Stimulated activated naive CD4-positive, alpha-beta T cell treated with Interleukin-2 at 50 U/mL for 16 hours (primary cell): ENCODE measurements at regions not wholly inside any gene's neighbourhood (a gene's known extent, or its start where the extent isn't known, plus 50 kb on each side); places are given as distances from the start of the nearest gene placed in this dataset.
"Not testable (repeated sequence)": the region's sequence is repeated elsewhere in the genome, so short reads cannot be mapped to it uniquely, and the experiment has no call there.

Source experiments
- DNase-seq: peaks from one replicate; lab custom pipeline; 2025; lab: John Stamatoyannopoulos, UW

GRCh38 chr2:48043746-48044145, 137.4 kb upstream of the FBXO11 start:
- no peak for DNase-seq

DNA sequence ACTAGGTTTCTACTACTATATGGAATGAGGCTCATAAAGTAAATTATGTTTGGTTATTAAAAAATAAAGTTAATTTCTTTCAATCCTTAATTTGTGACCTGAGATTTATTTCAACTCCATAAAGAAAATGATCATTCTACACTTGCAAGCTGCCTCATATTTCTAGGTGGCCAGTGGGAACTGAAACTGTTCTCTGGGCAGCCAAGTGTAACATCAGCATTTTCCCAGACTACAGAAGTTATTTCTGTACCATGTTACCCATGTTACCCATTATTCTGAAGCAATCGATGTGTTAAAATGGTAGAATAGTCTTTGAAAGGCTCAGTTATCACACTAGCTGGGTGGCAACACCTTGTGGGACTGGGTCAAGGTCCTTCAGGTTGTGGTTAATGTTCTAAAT, 139.3 kb upstream of the FBXO11 start:
- DNase-seq: no peak

DNA sequence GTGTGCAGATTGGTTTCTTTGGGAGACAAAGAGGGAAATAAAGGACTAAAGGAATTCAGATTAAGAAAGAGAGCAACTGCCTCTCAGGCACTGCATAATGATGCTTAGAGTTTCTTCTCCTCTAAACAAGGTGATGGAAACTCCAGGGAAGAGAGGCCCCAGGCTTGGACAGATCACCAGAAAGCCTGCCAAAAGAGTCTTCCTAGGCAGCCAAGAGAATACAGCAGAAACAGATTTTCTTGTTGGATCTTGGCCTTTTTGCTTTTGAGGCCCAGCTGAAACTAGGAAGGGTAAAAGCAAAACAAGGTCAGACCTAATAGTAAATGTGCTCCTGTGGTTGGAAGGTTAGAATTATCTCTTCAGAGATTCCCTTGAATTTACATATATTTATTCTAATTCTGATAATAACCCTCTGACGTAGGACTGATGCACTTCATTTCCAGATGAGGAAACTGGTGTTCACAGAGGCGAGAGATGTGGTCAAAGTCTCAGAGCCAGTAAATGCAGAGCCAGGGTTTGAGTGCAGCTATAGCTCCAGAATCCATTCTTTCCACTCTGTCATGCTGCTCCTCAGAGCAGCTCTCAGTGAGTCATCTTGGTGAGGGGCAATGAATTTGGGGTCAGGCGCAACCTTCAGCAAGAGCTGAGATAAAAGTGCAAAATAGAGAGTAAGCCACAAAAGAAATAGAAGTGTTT, 142.3 kb upstream of the FBXO11 start:
- DNase-seq: no peak

DNA sequence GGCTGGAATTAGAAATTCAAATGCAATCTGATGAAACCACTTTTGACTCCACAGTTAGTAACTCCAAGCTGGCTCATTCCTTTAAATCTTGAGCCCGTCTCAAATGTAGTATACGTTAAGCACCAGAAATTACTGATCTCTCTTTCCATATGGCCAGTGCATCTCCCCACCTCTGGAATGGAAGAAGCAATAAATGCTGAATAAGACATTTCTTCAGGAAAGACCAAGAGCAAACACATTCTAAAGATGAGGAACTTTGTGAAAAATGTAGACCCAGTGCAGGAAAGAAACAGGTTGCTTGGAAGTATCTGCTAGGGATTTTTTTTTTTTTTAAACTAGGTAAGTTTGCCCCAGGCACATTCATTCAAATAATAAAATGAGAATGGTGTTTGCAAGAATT, 143.1 kb upstream of the FBXO11 start:
- DNase-seq: no peak

DNA sequence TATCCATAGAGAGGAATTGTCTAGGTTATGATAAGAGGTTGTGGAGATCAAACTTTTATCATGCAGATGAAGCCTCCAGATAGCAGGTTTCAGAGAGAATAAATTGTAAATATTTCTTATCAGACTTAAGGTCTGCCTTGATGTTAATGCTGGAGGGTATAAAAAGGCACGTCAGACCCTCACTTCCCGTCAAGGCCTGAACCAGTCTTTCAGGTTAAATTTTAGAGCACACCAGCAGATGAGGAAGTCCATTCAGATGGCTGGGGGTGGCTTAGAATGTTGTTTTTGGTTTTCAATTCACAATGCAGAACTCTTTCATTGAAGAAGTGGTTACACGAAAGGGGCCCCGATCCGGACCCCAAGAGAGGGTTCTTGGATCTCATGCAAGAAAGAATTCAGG, 144.4 kb upstream of the FBXO11 start:
- no peak for DNase-seq

- DNase-seq: no peak
These were observed 153.7 kb upstream of the FBXO11 start for GRCh38 chr2:48059975-48060374.

DNA sequence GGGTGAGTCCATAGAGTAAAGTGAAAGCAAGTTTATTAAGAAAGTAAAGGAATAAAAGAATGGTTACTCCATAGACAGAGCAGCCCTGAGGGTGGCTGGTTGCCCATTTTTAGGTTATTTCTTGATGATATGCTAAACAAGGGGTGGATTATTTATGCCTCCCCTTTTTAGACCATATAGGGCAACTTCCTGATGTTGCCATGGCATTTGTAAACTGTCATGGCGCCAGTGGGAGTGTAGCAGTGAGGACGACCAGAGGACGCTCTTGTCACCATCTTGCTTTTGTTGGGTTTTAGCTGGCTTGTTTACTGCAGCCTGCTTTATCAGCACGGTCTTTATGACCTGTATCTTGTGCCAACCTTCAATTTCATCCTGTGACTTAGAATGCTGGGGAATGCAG, 155.4 kb upstream of the FBXO11 start:
- DNase-seq: not testable (repeated sequence)

DNA sequence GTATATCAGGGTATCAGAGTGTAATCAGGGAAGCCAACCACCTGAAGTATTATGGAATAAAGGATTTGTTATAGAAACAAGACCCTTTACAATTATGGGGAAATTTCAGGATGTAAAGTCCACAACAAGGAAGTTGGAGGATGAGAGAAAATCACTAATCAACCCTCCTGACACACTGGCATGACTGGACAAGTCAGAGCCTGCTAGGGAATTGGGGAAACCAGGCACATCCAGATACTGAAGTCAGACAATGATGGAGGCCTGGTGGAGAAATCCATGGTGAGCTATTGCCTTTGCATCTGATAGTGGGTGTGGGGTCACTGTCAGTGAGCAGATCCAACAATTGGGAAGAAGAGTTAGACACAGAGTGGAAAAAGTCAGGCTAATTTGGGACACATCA, 158.8 kb upstream of the FBXO11 start:
- DNase-seq: no peak

DNA sequence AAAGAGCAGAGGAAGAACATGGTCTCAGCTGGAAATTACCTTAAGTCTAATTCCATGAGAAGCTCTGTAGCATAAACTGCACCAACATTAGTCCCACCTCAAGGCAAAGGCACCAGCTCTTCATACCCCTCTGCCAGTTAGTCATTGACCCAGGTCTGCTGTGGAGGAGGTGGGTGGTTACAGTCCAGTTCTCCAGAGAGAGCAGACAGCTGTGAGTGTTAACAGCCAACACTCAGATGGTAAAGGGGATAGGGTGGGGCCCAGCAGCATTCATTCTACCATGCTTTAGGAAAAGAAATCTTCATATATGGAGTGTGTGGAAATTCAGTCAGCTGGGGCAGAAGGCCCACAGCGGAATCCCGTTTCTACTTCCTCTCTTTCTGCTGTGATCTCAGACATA, 159.7 kb upstream of the FBXO11 start:
- no peak for DNase-seq

DNA sequence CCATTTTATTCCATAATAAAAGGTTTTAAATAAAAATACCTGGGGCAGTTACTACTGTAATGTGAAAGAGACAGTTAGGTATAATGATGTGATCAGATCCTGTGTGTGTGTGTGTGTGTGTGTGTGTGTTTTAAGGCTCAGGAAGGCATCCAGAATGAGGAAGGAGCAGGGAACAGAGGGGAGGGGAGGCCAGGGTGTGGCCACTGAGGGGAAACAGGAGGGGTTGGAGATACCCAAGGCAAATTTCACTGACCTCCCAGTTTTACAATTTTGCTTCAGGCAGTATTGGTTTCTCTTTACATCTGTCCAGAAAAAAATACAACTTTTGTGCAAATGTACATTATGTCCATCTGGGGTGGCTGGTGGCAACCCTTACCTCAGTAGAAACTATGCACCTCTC, 163.5 kb upstream of the FBXO11 start:
- DNase-seq: no peak

GRCh38 chr2:48070415-48070814, 164.1 kb upstream of the FBXO11 start:
- DNase-seq: no peak

- no peak for DNase-seq
These were observed 166.3 kb upstream of the FBXO11 start for GRCh38 chr2:48072583-48072982.

- DNase-seq: no peak
These were observed 169.3 kb upstream of the FBXO11 start for GRCh38 chr2:48075631-48076030.

- DNase-seq: no peak
These were observed 174.4 kb upstream of the FBXO11 start for GRCh38 chr2:48080534-48081316.

- DNase-seq: no peak
These were observed 175.0 kb upstream of the FBXO11 start for GRCh38 chr2:48081317-48081628.

GRCh38 chr2:48085888-48086287, 179.6 kb upstream of the FBXO11 start:
- DNase-seq: no peak

GRCh38 chr2:48088994-48089393, 182.7 kb upstream of the FBXO11 start:
- DNase-seq: no peak

DNA sequence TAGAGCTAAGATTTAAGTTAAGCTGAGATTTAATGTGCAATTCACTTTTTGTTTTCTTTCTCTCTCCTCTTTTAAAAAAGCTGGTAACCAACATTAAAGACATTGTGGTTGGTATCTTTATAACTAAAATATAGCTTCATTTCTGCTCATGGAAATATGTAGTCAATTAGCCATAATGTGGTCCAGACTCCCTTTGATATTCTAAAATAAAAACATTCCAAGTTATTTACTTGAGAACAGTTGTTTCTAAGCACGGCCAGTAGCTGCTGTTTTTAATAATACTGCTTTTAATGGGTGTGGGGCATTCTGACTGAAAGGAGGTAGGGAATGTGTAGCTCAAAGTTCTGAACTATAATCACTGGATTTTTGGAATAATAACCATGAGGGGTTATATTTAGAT, 183.3 kb upstream of the FBXO11 start:
- no peak for DNase-seq

DNA sequence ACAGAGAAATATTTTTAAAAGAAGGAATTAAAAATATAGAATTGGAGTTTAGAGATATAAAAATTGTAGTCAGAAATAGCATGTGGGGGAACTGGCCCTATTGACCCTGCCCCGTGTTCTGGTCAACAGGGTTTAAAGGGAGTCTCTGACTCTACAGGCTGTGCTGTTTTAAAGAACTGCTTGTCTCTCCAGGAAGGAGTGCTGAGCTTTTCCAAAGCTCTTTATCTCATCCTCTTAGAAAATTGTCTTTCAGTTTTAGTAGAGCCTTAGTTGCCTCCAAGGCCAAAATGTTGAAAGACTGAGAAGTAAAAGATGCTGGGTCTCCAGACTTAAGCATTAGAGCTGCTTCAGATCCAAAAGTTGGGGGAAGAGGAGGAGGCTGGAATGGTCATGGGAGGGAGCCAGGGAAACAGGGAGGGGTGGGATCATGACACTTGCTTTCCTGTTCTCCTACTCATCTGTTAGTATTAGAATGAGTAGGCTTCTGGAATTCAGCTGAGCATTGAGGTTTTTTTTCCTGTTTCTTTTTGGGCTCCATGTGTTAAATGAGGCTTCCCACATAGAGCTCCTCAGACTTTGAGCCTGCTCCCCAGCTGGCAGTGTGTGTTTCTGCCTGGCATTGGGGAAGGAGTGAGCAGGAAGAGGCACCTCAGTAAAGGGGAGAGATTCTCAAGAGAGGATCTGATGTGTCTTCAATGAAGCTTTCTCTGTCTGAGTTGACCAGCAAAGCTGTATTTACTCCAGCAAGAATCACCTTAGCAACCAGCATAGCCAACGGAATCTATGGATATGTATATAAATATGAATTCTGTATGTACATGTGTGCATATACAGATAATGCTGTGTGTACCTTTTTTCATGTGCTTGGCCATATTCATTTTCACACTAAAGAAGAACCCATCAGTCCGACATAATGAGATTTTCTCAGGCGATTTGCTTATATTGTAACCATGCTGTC, 186.8 kb upstream of the FBXO11 start:
- no peak for DNase-seq

DNA sequence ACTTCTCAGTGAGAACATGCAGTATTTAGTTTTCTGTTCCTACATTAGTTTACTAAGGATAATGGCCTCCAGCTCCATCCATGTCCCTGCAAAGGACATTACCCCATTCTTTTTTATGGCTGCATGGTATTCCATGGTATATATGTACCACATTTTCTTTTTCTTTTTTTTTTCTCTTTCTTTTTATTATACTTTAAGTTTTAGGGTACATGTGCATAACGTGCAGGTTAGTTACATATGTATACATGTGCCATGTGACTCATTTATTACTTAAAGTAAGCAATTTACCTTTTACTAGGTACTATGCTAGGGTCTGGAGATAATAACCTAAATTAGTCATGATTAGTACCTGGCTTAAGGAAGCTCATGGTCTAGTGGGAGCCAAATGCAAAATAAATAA, 190.5 kb upstream of the FBXO11 start:
- not testable (repeated sequence) for DNase-seq

DNA sequence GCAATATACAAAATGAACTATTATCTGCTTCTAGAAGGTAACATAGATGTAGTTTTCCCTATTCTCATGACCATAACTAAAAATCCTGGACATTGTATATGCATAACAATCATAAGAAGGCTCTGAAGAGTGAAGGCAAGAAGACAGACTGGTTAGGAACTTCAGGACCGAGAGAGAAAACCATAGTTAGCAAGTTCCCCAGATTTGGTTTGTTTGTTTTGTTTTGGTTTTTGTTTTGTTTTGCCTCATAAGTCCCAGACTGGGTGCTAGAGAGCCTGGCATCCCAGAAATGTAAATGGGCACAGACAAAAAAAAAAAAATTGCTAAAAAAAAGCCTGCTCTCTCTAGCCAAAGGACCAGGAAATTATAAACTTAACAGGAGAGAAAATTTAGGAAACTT, 192.2 kb upstream of the FBXO11 start:
- DNase-seq: no peak

GRCh38 chr2:48104418-48104817, 198.1 kb upstream of the FBXO11 start:
- DNase-seq: no peak

DNA sequence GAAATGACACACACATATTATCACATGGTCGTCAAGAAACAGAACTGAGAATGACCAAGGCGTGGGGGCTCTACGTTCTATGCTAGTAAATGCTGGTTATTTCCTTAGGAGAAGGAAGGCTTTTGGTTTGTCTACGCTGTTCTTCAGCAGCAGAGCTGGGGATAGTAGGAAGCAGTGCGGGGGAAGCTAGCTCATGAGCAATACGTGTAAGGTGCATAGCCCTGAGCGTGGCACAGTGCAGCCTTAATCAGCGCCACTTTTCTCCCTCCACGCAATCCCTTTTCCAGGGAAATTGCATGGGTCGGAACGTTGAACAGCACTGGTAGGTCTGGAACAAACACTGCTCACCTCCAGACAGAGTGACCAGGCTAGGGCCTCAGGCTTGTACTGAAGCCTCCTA, 199.6 kb upstream of the FBXO11 start:
- DNase-seq: no peak
